ENCODE measurements at regions not wholly inside any gene's neighbourhood (a gene's known extent, or its start where the extent isn't known, plus 50 kb on each side); places are given as distances from the start of the nearest gene placed in this dataset.

GRCh38 chr6:144390886-144391285, 105.8 kb downstream of the UTRN start:
- TF ChIP-seq, protein P1, sequence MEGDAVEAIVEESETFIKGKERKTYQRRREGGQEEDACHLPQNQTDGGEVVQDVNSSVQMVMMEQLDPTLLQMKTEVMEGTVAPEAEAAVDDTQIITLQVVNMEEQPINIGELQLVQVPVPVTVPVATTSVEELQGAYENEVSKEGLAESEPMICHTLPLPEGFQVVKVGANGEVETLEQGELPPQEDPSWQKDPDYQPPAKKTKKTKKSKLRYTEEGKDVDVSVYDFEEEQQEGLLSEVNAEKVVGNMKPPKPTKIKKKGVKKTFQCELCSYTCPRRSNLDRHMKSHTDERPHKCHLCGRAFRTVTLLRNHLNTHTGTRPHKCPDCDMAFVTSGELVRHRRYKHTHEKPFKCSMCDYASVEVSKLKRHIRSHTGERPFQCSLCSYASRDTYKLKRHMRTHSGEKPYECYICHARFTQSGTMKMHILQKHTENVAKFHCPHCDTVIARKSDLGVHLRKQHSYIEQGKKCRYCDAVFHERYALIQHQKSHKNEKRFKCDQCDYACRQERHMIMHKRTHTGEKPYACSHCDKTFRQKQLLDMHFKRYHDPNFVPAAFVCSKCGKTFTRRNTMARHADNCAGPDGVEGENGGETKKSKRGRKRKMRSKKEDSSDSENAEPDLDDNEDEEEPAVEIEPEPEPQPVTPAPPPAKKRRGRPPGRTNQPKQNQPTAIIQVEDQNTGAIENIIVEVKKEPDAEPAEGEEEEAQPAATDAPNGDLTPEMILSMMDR (IDR thresholded peaks at IDR 0.05), result no peak
- TF ChIP-seq POLR2A (IDR thresholded peaks at IDR 0.05) (no peak), POLR2AphosphoS5 (IDR thresholded peaks at IDR 0.05) (no peak)

Data from suprapubic skin (tissue), 4 donors.